Esophagus muscularis mucosa (tissue), 4 donors: ENCODE measurements at regions not wholly inside any gene's neighbourhood (a gene's known extent, or its start where the extent isn't known, plus 50 kb on each side); places are given as distances from the start of the nearest gene placed in this dataset.

ENCODE experiments used
- DNase-seq: peaks from one replicate; pipeline ENCODE4 v3.0.0-alpha.2; 2017; ENCODE audit errors: extremely low spot score
- H3K27ac ChIP-seq, 4 donors: fragments of 200-600 bp; sonication (generic); replicated peaks in 1 of 4; 1 replicate in 3 of 4; 2 replicates in 1 of 4; pipeline ENCODE4 v1.5.1; 2016 to 2019; ENCODE audit warnings: mild to moderate bottlenecking in 1 of 4
- H3K27me3 ChIP-seq, 4 donors: fragments of 200-600 bp; sonication (generic); one replicate each; pipeline versions ENCODE4 v1.5.1 to v1.6.0; 2016 to 2019
- H3K36me3 ChIP-seq, 4 donors: fragments of 200-600 bp; sonication (generic); one replicate each; pipeline ENCODE4 v1.5.1; 2016 to 2019
- H3K4me1 ChIP-seq, 4 donors: fragments of 200-600 bp; sonication (generic); one replicate each; pipeline ENCODE4 v1.5.1; 2016 to 2019
- H3K4me3 ChIP-seq, 4 donors: fragments of 200-600 bp; sonication (generic); 1 replicate in 2 of 4; 2 replicates in 2 of 4; pipeline ENCODE4 v1.5.1; 2016 to 2019; ENCODE audit warnings: mild to moderate bottlenecking in 4 of 4, moderate library complexity in 1 of 4
- H3K9me3 ChIP-seq, 4 donors: fragments of 200-600 bp; sonication (generic); 1 replicate in 3 of 4; 2 replicates in 1 of 4; pipeline ENCODE4 v1.5.1; 2016 to 2019
- CTCF ChIP-seq, 3 experiments: fragments of 200-600 bp in 2 of 3; fragments of 450-650 bp in 1 of 3; sonication (generic) in 2 of 3; IDR thresholded peaks; one replicate each; pipeline ENCODE4 v1.5.1; 2017 to 2019; ENCODE audit warnings: antibody characterized with exemption in 3 of 3, mild to moderate bottlenecking in 2 of 3, moderate library complexity in 1 of 3
- EP300 ChIP-seq: sonication (generic); formaldehyde crosslinking; IDR thresholded peaks from one replicate; pipeline ENCODE4 v1.6.1; 2017; ENCODE audit warnings: antibody characterized with exemption
- POLR2A ChIP-seq: fragments of 450-650 bp; IDR thresholded peaks from one replicate; pipeline ENCODE4 v1.6.1; 2017; ENCODE audit warnings: antibody characterized with exemption, moderate library complexity, mild to moderate bottlenecking, low read depth
- POLR2AphosphoS5 ChIP-seq, 2 donors: sonication (generic); formaldehyde crosslinking; IDR thresholded peaks; one replicate each; pipeline ENCODE4 v1.6.1; 2017; ENCODE audit warnings: antibody characterized with exemption in 2 of 2
- WGBS: methylation state at CpG from one replicate; pipeline ENCODE4 v1.1.5; 2018; 5-methylcytosine and 5-hydroxymethylcytosine counted together
- intact Hi-C: fragments of 100-400 bp; cut with DNase I; formaldehyde crosslinking; loops from one replicate; pipeline ENCODE4 v1.15.1; 2023

- no peak for TF ChIP-seq POLR2AphosphoS5 (IDR thresholded peaks at IDR 0.05)
- no peak for TF ChIP-seq EP300
- TF ChIP-seq POLR2A = no peak
- no peak for TF ChIP-seq CTCF (IDR thresholded peaks at IDR 0.05)
- Histone ChIP-seq H3K27me3 (no peaks in the 10 kb centered on the region), H3K9me3 (no peaks in the 10 kb centered on the region), H3K4me1 (peaks cover 12 to 28% (median 26%) of the 10 kb centered on the region in 4 donors), H3K4me3 (no peak overlapping the region), H3K36me3 (no peaks in the 10 kb centered on the region), H3K27ac (peak overlapping the region; percentile 64 to 83 (median 74))
- 62% methylated on average over 6 of the region's 6 CpGs for WGBS
- intact Hi-C loops = no loop called here
- no peak for DNase-seq
Measured at GRCh38 chr13:30141775-30142485, 165.4 kb downstream of the KATNAL1 start.

- H3K27ac ChIP-seq = no peak overlapping the region
- WGBS = 91% methylated on average over 12 of the region's 12 CpGs
- H3K4me3 ChIP-seq = no peak overlapping the region
- TF ChIP-seq POLR2AphosphoS5 (IDR thresholded peaks at IDR 0.05) (no peak), EP300 (no peak), POLR2A (no peak), CTCF (IDR thresholded peaks at IDR 0.05) (no peak)
- intact Hi-C loops = no loop called here
- no peaks in the 10 kb centered on the region for H3K27me3 ChIP-seq
- no peaks in the 10 kb centered on the region for H3K36me3 ChIP-seq
- H3K9me3 ChIP-seq = no peaks in the 10 kb centered on the region
- H3K4me1 ChIP-seq = peaks cover 12 to 28% (median 26%) of the 10 kb centered on the region in 4 donors
- no peak for DNase-seq
Measured at GRCh38 chr13:30140973-30141372, 166.4 kb downstream of the KATNAL1 start.

- Histone ChIP-seq H3K27me3 (no peaks in the 10 kb centered on the region), H3K36me3 (no peaks in the 10 kb centered on the region), H3K4me1 (peaks cover 12 to 33% (median 25%) of the 10 kb centered on the region in 4 donors), H3K27ac (no peak overlapping the region), H3K4me3 (no peak overlapping the region), H3K9me3 (no peaks in the 10 kb centered on the region)
- TF ChIP-seq CTCF (IDR thresholded peaks at IDR 0.05) (no peak), POLR2AphosphoS5 (IDR thresholded peaks at IDR 0.05) (no peak), POLR2A (no peak), EP300 (no peak)
- intact Hi-C loops = loop anchor here (10.0 kb wide), 2 partner anchors 166 to 726 kb away; partner anchors contain the start of gene KATNAL1
- whole genome bisulfite sequencing = 67% methylated on average over 8 of the region's 8 CpGs
- no peak for DNase-seq
Measured at GRCh38 chr13:30138511-30138910, 168.8 kb downstream of the KATNAL1 start.

GRCh38 chr13:30135868-30136267 is 171.5 kb downstream of the KATNAL1 start:
- WGBS = 94% methylated on average over 5 of the region's 5 CpGs
- no peak overlapping the region for H3K4me3 ChIP-seq
- H3K27ac ChIP-seq = no peak overlapping the region
- no peak for DNase-seq
- no peaks in the 10 kb centered on the region for H3K36me3 ChIP-seq
- intact Hi-C loops = loop anchor here (10.0 kb wide), 2 partner anchors 169 to 729 kb away; partner anchors contain the start of gene KATNAL1
- TF ChIP-seq POLR2AphosphoS5 (IDR thresholded peaks at IDR 0.05) = no peak
- no peak for TF ChIP-seq POLR2A
- TF ChIP-seq EP300 = no peak
- no peak for TF ChIP-seq CTCF (IDR thresholded peaks at IDR 0.05)
- no peaks in the 10 kb centered on the region for H3K9me3 ChIP-seq
- no peaks in the 10 kb centered on the region for H3K27me3 ChIP-seq
- peaks cover 6 to 22% (median 17%) of the 10 kb centered on the region in 4 donors for H3K4me1 ChIP-seq
